K562 (cell line): ENCODE measurements at regions not wholly inside any gene's neighbourhood (a gene's known extent, or its start where the extent isn't known, plus 50 kb on each side); places are given as distances from the start of the nearest gene placed in this dataset.

Source experiments
- ATAC-seq: fragments of 200-7000 bp; cut with Tn5 transposase; 3 replicates; pipeline ENCODE4 v1.9.1; 2020; ENCODE audit warnings: moderate library complexity
- BruUV-seq: library from RNA; stranded (reverse); fragments of 400-500 nt; replicated peaks from 2 replicates; lab custom pipeline; 2021; lab: Mats Ljungman, UMichigan
- CTCF ChIA-PET: fragments of 300-600 bp; formaldehyde crosslinking; extraction: SDS; loops from one replicate; lab custom pipeline; 2021; ENCODE audit warnings: low intra/inter-chr PET ratio; lab: Yijun Ruan, JAX
- POLR2A ChIA-PET: fragments of 300-600, 350-650 bp; sonication (Branson Sonifier 250); formaldehyde crosslinking; extraction: SDS; loops from one replicate; lab custom pipeline; 2021; ENCODE audit warnings: antibody characterized with exemption, inconsistent platforms; lab: Yijun Ruan, JAX
- DNase-seq, 4 experiments: peaks; one replicate each; pipeline versions ENCODE4 v3.0.0 to v3.0.0-alpha.2; 2011 to 2018; ENCODE audit warnings: low spot score in 3 of 4, mixed read lengths in 3 of 4; ENCODE audit errors: extremely low read depth in 1 of 4
- FAIRE-seq: peaks from 2 replicates; lab custom pipeline; 2011; peaks lifted over from hg19 to GRCh38; lab: Jason Lieb, UNC
- H2AFZ ChIP-seq: 2 replicates; pipeline ENCODE4 v1.6.0; 2011; ENCODE audit warnings: low read depth, low read length, control low read depth, inconsistent platforms
- H3K27ac ChIP-seq: fragments of 200-600 bp; 3 replicates; pipeline ENCODE4 v1.8.0; 2011; ENCODE audit warnings: low read depth, mild to moderate bottlenecking, control low read depth, inconsistent platforms, low read length, moderate library complexity, mixed read lengths; ENCODE audit errors: extremely low read depth
- H3K27me3 ChIP-seq, 2 experiments: fragments of 300-600 bp in 1 of 2; 2 replicates in 1 of 2; 3 replicates in 1 of 2; pipeline versions ENCODE4 v1.6.0 to v1.8.0; 2011; ENCODE audit warnings: inconsistent platforms in 2 of 2, low read length in 2 of 2, mild to moderate bottlenecking in 1 of 2, mixed read lengths in 1 of 2, moderate library complexity in 1 of 2; ENCODE audit not compliant: control insufficient read depth in 2 of 2, insufficient read depth in 2 of 2
- H3K36me3 ChIP-seq: fragments of 300-600 bp; 3 replicates; pipeline ENCODE4 v1.8.0; 2011; ENCODE audit warnings: mild to moderate bottlenecking, low read length, inconsistent platforms; ENCODE audit not compliant: control insufficient read depth, insufficient read depth
- H3K4me1 ChIP-seq, 2 experiments: fragments of 200-600 bp in 1 of 2; replicated peaks in 1 of 2; 2 replicates in 1 of 2; 3 replicates in 1 of 2; pipeline versions ENCODE4 v1.5.1 to v1.8.0; 2011; ENCODE audit warnings: inconsistent platforms in 2 of 2, low read length in 2 of 2, mild to moderate bottlenecking in 1 of 2, mixed read lengths in 1 of 2, moderate library complexity in 1 of 2; ENCODE audit not compliant: control insufficient read depth in 2 of 2, insufficient read depth in 2 of 2
- H3K4me2 ChIP-seq: 2 replicates; pipeline ENCODE4 v1.6.1; 2011; ENCODE audit warnings: low read length, control low read depth, inconsistent platforms, mixed read lengths; ENCODE audit not compliant: insufficient read depth
- H3K4me3 ChIP-seq: fragments of 200-600 bp; sonication (generic), shearing (Covaris generic); 2 replicates; pipeline ENCODE4 v1.5.1; 2016; ENCODE audit warnings: control low read depth, inconsistent platforms
- H3K79me2 ChIP-seq: fragments of 200-600 bp; 3 replicates; pipeline ENCODE4 v1.8.0; 2011; ENCODE audit warnings: low read length, inconsistent platforms; ENCODE audit not compliant: control insufficient read depth, insufficient read depth
- H3K9ac ChIP-seq, 2 experiments: 2 replicates each; pipeline versions ENCODE4 v1.6.0 to v1.6.1; 2011; ENCODE audit warnings: low read depth in 2 of 2, low read length in 2 of 2, control low read depth in 1 of 2, inconsistent platforms in 1 of 2, mild to moderate bottlenecking in 1 of 2, mixed read lengths in 1 of 2; ENCODE audit not compliant: insufficient read depth in 1 of 2
- H3K9me1 ChIP-seq: one replicate; pipeline ENCODE4 v1.6.0; 2011; ENCODE audit warnings: inconsistent platforms, mild to moderate bottlenecking, low read length, moderate library complexity; ENCODE audit not compliant: control insufficient read depth, insufficient read depth
- H3K9me3 ChIP-seq: replicated peaks from 2 replicates; pipeline ENCODE4 v1.5.1; 2011; ENCODE audit warnings: low read depth, low read length, inconsistent platforms; ENCODE audit not compliant: control insufficient read depth, insufficient read depth
- H4K20me1 ChIP-seq: replicated peaks from 2 replicates; pipeline ENCODE4 v1.6.1; 2011; ENCODE audit warnings: low read length, inconsistent platforms, mixed read lengths; ENCODE audit not compliant: control insufficient read depth, insufficient read depth
- E2F8 ChIP-seq: fragments of 450-650 bp; IDR thresholded peaks from 2 replicates; pipeline ENCODE4 v1.7.1; 2018; ENCODE audit warnings: mild to moderate bottlenecking, low read depth; ENCODE audit not compliant: partially characterized antibody
- FOS ChIP-seq: IDR thresholded peaks from 3 replicates; pipeline ENCODE4 v1.6.1; 2011; ENCODE audit not compliant: insufficient read length; ENCODE audit errors: extremely low read depth
- NFXL1 ChIP-seq: fragments of 450-650 bp; formaldehyde crosslinking; IDR thresholded peaks from 2 replicates; pipeline ENCODE4 v1.4.0; 2021; ENCODE audit warnings: mild to moderate bottlenecking
- POU5F1 ChIP-seq: fragments of 150-350 bp; IDR thresholded peaks from 2 replicates; pipeline ENCODE4 v1.6.1; 2014; ENCODE audit warnings: borderline replicate concordance, low read length, low read depth, mild to moderate bottlenecking; ENCODE audit not compliant: partially characterized antibody
- STAT5A ChIP-seq: IDR thresholded peaks from 2 replicates; pipeline ENCODE4 v1.6.1; 2012; ENCODE audit warnings: low read length, inconsistent platforms, borderline replicate concordance
- WGBS: fragments of 100-300 bp; shearing (Covaris generic); methylation state at CpG from one replicate; pipeline ENCODE4 v1.1.6; 2016; ENCODE audit warnings: low coverage, mixed read lengths; ENCODE audit not compliant: insufficient coverage; ENCODE audit errors: missing lambda C conversion rate; 5-methylcytosine and 5-hydroxymethylcytosine counted together
- in situ Hi-C: fragments of 300-500 bp; cut with MboI; formaldehyde crosslinking; loops from 4 replicates; pipeline ENCODE4 v1.15.0; 2018; ENCODE audit warnings: inconsistent platforms, mixed read lengths
- intact Hi-C: fragments of 100-400 bp; cut with micrococcal nuclease; formaldehyde crosslinking; loops from 2 replicates; pipeline ENCODE4 v1.14.2; 2022

- H3K9ac ChIP-seq = no peak overlapping the region
- in situ Hi-C loops = no loop called here
- H3K27ac ChIP-seq = no peak overlapping the region
- no peak for FAIRE-seq
- WGBS = 14% methylated on average over 3 of the region's 4 CpGs
- 0 out of 2 replicates have a peak overlapping the region, but pooled peaks have one; percentile 39 for H2AFZ ChIP-seq
- H3K4me3 ChIP-seq = no peak overlapping the region
- ChIA-PET CTCF (no interaction called here), POLR2A (interaction anchor here (0.6 kb wide), 1 partner anchor 12 kb away, joined by 4 read pairs; no protein-coding TSS in a partner anchor)
- H3K4me2 ChIP-seq = no peak overlapping the region
- H3K79me2 ChIP-seq = no peaks in the 10 kb centered on the region
- no TSS peak for BruUV-seq
- no peaks in the 10 kb centered on the region for H3K4me1 ChIP-seq
- no peaks in the 10 kb centered on the region for H3K9me3 ChIP-seq
- no peaks in the 10 kb centered on the region for H3K36me3 ChIP-seq
- ATAC-seq = no peak
- no peak for DNase-seq
- no peaks in the 10 kb centered on the region for H4K20me1 ChIP-seq
- no peaks in the 10 kb centered on the region for H3K9me1 ChIP-seq
- H3K27me3 ChIP-seq = no peaks in the 10 kb centered on the region
- intact Hi-C loops = no loop called here
- TF ChIP-seq POU5F1 (no peak), NFXL1 (CRISPR knock-in tag) (no peak), FOS (no peak), E2F8 (no peak), STAT5A (no peak)
- TF ChIP-seq, all 486 proteins: peak for 0
Measured at GRCh38 chr3:98968824-98969223, 67.3 kb upstream of the DCBLD2 start.
